HG03175 (cell line): ENCODE measurements at regions not wholly inside any gene's neighbourhood (a gene's known extent, or its start where the extent isn't known, plus 50 kb on each side); places are given as distances from the start of the nearest gene placed in this dataset.
"Not testable (repeated sequence)": the region's sequence is repeated elsewhere in the genome, so short reads cannot be mapped to it uniquely, and the experiment has no call there.

Experiments used
- ATAC-seq: cut with Tn5 transposase; IDR thresholded peaks from one replicate; pipeline ENCODE4 v1.9.1; 2021; ENCODE audit warnings: mild to moderate bottlenecking, moderate library complexity; ENCODE audit not compliant: unreplicated experiment

DNA sequence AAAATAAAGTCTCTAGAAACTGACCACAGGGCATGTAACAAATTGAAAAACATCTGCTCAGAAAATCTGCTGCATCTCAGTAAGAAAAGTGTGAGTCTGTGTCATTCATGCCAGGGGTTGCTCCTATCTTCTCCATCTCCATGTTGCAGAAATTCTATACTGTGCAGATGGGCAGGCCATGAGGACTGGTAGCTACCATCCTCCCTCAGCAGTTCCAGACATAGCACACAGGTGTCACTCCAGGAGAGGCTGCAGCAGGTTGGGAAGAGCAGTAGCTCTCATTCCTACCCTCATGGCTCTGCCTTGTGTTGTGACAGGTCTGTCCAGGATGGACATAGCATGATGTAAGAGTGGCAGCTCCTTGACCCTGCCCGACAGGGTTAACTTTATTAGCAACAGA, 173.4 kb downstream of the NDUFS4 start:
- ATAC-seq: no peak

DNA sequence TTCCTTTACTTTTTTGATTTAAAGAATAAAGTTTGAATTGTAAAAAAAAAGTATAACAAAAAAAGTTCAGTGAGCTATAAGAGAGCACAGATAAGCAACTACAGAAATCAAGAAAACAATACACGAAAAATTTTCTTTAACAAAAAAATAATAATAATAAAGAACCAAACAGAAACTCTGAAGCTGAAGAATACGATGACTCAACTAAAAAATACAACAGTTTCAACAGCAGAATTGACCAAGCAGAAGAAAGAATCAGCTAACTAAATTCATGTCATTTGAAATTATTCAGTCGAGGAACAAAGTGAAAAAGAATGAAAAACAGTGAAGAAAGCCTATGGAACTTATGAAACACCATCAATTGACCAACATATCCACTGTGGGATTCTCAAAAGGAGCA, 177.7 kb downstream of the NDUFS4 start:
- ATAC-seq: no peak

DNA sequence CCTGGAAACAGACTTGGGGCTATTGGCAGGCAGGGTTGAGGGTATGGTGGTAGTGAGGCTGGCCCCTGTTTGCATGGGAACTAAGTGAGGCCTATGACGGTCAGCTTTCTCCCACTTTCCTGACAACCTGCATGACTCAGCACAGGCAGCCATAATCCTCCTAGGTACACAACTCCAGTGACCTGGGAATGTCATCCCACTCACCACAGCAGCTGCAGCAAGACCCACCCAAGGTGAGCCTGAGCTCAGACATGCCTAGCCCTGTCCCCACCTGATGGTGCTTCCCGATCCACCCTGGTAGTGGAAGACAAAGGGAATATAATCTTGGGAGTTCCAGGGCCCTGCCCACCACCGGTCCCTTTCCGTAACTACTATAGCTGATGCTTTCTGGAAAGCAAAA, 178.7 kb downstream of the NDUFS4 start:
- no peak for ATAC-seq

DNA sequence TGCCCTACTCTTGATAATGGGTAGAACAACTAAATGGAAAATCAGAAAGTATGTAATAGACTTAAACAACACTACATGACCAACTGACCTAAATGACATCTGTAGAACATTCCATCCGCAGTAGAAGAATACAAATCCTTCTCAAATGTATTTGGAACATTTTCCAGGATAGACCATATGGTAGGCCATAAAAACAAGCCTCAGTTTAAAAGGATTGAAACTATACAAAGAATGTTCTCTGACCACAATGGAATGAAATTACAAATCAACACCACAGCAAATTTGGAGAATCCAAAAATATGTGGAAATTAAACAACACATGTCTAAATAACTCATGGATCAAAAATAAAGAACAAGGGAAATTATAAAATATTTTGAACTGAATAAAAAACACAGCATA, 189.2 kb downstream of the NDUFS4 start:
- no peak for ATAC-seq

DNA sequence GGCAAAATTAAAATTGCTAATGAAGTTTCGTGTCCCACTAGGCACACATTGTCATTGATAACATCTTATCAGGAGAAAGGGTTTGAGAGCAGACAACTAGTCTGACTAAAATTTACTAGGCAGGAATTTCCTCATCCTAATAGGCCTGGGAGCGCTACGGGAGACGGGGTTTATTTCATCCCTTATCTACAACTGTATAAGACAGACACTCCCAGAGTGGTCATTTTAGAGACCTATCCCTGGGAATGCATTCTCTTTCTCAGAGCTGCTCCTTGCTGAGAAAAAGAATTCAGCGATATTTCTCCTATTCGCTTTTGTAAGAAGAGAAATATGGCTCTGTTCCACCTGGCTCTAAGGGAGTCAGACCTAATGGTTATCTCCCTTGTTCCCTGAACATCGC, 191.8 kb downstream of the NDUFS4 start:
- ATAC-seq: not testable (repeated sequence)

DNA sequence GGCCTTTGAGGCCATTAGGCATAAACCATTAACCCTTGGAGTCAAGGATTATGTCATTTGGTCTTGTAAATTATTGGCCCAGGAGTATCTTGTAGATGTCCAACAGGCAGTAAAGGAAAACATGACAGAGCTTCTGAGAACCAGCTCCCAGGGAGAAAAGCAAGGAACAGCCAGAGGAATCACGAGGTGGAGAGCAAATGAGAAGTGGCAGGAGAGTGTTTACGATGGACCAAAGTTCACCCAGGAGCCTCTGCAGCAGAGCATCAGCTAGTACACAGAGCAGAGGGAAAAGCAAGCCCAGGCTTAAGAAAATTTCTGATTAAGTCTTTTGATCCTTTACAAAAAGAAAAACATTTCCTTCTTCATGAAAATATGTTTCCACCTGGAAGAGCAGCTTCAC, 206.2 kb downstream of the NDUFS4 start:
- ATAC-seq: no peak

DNA sequence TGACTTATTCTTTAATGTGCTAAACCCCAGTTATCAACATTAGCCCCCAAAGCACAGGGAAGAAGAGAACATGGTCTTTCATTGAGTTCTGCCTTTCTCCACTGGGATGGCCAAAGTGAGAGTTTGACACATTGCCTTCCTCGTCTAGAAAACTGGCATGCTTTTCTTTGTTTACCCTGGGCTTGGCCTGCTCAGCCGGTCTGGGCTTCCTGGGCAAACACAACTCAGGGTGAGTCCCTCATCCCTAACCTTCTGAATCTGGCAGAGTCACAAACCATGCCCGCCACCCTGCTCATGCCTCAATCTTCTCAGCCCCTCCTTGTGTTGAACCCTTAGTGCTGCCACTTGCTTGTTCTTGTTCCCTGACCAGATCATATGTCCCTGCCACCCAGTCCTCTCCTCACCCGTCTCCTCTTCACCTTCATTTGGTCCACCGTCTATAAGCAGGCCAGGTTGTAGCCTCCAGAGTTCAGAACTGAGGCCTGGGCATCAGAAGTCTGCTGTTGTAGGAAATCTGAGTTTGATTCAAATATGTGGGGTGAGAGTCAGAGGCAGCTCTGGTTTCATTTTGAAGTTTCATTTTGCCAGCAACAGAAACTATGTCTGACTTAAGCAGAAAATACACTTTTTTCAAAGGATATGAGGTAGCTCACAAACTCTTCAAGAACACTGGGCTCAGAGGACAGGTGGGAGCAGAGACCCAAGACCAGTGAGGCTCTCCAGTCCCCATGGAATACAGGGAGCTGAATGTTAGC, 217.6 kb downstream of the NDUFS4 start:
- peak; percentile 73 for ATAC-seq

DNA sequence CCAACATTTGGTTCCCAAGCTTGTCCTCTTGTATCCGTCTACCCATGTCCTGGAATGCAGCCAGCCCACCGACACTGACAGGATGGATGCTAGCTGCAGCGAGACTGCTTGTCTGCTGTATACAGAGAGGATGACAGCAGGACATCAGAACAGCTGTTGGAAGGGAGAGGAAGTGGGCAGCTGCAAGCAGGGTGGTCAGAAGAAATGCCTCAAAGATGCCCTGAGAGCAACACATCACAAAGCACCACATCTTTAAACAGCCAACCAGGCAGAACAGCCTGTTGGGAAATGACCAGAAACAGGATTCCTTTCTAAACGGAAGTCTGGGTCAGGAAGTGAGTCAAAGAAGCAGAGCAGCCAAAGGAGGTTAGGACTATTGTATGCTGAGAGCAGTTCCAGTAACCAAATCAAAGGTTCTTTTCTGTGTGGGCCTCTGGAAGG, 219.1 kb downstream of the NDUFS4 start:
- no peak for ATAC-seq

DNA sequence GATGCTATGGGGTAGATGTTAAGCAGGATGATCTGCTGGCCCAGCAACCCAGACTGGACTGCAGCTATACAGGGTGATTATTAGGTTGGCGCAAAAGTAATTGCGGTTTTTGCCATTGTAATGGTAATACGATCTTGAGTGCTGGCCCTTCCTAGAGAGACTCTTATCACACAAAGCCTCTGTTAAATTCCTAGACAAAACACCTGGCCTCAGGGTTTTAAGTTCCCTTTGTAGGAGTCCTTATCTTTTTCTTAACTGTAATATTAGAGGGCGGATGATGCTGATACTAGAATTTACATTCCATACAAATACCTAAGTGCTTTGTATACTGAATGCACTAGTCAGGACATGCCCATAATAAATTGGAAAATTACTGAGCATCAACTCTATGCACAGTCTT, 222.2 kb downstream of the NDUFS4 start:
- ATAC-seq: no peak

DNA sequence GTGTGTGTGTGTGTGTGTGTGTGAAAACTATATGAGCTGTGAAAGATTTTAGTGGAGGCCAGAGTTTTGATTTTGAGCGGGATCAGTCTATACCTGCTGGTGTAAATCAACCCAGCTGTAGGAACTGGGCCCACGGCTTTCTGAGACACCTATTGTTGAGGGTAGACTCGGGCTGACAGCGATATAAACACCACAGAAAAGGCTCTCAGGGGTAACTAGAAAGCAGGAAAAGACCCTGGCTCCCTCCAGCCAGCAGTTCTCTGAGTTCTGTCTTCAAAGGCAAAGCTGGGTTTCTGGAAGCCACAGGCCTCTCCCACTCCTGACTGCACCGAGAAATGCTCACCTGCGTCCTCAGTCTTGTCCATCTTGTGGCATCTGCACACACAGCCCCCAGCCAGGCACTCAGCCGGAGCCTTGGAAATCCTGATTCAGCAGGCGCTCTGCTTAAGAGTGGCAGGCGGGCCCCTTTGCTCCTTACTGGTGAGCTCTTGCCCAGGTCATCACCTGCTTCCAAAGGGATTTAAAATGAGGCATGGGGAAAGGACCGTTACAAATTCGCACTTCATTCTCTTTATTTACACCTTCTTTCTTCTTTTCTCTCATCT, 223.3 kb downstream of the NDUFS4 start:
- no peak for ATAC-seq

DNA sequence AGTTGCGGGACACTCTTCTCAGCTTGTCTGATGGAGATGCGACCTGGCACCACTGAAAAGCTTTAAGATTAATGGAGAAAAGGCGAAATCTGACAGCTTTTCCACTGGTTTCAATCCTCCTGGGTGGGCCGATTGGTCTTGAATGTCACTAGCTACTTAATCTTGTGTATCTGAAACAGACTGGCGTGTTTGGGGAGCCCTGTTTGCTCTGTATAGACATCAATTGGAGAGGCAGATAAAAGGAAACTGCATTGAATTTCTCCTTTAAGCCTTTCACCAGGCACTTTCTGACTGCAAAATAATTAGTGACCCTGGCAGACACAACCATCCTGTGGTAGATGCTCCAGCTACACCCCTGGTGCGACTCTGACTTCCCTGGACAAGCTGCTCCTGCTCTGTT, 224.2 kb downstream of the NDUFS4 start:
- ATAC-seq: no peak

DNA sequence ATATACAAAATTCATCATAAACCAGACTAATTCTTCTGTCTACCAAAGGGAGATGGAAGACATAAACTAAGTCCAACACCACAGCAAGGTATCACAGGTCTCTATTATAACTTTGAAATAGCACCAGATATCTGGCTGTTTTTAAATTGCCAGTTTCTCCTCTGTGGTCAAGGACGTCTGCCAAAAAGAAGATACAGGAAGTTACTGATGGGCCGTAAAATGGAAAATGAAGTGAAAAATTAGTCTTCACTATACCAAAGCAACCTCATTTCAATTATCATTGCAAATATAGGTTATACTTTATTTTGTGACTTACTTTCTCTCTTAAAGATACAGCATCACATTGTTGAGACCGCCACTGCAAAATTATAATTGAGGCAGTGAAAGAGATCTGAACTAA, 225.5 kb downstream of the NDUFS4 start:
- ATAC-seq: no peak

DNA sequence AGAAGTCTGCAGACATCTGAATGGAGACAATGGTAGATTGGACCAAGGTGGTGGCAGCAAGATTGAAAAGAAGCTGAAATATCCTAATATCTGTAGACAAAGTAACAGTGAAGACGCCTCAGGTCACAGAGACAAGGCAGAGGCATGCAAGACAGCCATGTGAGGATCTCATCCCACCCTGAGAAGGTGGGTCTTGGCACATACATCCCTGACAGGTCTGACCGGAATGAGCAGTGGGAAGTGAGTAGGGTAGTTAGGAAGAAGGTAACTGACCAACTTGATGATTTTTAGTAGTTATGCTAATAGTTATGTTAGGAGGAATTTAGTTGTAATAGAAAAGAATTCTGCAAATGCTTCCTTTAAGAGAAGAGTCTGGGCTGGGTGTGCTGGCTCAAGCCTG, 229.6 kb downstream of the NDUFS4 start:
- no peak for ATAC-seq

DNA sequence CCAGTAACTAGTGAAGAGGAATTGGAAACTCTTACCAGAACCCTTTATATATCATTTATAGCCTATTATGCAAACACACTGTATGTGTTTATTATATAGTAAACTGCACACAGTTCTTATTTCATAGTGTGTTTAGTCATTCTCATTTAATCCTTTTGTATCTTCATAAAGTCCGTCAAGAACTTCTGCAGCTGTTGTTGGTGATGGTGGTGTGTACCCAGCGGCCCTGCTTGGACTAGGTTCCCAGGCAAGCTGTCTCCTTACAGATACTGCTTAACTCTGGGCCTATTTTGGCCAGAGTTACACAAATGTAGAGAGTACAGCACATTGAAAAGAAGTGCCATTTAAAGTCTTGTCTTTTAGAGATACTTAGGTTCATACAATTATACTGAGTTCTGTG, 231.9 kb downstream of the NDUFS4 start:
- no peak for ATAC-seq

DNA sequence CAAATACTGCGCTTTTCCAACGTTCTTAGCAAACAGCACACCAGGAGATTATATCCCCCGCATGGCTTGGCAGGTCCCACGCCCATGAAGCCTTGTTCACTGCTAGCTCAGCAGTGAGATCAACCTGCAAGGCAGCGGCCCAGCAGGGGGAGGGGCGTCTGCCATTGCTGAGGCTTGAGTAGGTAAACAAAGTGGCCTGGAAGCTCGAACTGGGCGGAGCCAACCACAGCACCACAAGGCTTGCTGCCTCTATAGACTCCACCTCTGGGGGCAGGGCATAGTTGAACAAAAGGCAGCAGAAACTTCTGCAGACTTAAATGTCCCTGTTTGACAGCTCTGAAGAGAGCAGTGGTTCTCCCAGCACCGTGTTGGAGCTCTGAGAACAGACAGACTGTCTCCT, 239.2 kb downstream of the NDUFS4 start:
- not testable (repeated sequence) for ATAC-seq

DNA sequence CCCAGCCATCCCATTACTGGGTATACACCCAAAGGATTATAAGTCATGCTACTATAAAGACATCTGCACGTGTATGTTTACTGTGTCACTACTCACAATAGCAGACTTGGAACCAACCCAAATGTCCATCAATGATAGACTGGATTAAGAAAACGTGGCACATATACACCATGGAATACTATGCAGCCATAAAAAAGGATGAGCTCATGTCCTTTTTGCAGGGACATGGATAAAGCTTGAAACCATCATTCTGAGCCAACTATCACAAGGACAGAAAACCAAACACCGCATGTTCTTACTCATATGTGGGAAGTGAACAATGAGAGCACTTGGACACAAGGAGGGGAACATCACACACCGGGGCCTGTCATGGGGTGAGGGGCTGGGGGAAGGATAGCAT, 248.0 kb downstream of the NDUFS4 start:
- not testable (repeated sequence) for ATAC-seq

DNA sequence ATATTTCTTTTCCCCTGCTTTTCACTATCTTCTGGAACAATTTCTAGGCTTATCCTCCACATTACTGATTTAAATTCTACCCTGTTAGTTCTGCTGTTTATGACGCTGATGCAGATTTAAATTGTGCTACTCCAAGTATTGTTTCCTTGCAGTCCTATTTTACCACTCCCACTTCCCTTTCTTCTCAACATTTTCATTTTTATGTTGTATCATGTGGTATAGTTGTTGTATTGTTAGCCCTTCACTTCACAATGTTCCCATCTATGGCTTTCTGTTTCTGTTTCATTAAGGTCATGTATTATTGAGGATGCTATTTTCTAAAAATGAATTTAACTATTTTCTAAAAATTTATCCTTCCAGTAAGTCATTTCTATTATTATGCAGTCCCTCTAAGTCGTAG, 254.4 kb downstream of the NDUFS4 start:
- no peak for ATAC-seq

DNA sequence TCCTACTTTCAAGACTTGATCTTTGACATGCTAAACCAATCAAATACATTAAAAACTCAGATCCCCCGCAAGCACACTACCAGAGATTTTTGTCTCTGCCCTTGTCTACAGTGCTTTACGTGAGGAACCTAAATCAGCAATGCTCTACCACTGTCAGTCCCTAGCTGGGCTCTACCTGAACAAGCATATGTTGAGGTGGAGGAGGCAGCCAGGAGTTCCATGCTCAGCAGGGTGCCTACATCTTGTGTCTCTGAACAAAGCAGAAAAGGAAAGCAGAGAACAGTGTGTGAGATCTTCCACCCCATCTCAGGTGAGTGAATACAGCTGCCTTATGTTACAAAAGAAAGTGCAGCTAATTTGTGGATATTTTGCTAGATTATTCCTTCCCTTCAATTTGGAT, 255.0 kb downstream of the NDUFS4 start:
- ATAC-seq: no peak

DNA sequence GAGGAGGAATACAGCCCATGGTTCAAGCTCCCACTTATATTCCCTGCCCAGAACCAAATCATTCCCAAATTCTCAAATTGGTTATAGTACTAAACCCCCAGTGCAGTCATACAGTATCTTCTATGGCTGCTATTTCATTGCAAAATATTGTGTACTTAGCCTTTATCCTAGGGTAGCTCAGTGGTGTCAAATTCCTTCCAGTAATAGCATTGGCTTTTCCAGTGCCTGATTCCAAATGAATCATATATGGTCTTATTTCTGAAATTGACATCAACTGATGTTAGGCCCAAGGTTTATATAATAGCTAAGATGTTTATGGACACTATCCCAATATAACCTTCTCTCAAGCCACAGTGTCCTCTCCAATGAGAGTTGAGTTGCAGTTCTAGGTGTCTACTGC, 256.7 kb downstream of the NDUFS4 start:
- ATAC-seq: no peak

DNA sequence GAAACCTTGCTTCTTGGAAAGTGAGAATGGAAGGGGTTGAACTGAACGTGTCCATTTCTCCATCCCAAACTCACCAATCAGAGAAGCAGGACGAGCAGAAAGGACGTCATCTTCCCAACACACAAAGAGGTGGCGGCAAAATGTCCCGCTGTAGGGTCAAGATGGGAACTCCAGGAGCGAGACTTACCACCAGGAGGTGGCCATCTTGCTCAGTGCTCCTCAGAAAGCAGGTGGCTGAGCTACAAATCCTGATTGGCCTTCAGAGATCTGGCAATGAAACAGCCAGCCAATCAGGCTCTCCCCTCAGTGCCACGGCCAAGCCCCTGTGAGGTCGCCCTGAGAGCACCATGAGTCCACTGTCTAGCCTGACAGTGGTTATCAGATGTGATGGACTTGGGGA, 259.0 kb downstream of the NDUFS4 start:
- no peak for ATAC-seq

DNA sequence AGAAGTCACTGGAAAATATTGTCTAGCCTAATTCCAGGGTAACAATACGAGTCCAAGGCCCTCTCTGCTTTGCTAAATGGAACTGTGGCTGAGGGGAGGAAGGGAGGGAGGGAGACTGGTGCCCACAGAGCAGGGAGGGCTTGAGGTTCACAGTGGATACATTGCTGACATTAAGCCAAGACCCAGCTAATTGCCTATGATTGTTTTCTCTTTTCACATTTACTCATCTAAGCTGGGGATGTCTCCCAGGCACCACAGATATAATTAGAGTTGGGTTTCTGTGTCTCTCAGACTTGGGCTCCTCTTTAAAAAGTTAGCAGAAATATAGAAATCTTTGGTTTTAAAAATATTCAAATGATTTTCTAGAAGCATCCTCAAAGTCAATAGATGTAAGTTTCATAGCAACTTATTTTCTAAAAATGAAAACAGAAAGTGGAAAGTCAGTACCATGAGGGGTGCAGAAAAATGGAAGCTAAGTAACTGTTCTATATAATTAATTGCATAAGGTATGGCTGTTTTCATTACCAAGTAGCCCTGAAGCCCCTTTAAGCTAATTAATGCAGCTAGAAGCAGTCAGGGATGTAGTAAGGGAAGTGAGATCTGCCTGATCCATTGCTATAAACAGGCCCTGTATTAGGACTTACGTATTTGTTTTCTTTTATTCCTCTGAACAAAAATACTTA, 259.8 kb downstream of the NDUFS4 start:
- peak; percentile 36 for ATAC-seq

DNA sequence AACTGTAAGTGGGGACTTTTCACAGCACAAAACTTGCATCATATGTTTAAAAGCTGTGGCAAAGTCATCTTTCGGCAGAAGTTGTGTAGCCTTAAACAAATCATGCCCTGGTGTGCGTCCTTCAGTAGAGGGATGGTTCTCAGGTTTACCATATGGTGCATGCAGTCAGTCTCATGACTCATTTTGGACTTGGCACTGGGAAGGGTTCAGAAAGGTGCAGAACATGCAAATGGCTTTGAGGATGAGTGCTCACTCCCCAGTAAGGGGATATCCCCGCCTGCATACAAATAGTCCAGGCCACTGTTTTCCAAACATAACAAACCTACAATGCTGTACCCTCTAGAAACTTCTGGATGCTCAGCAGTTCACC, 260.3 kb downstream of the NDUFS4 start:
- peak; percentile 89 for ATAC-seq
